Astrocyte (in vitro differentiated cells and primary cell): ENCODE measurements at regions not wholly inside any gene's neighbourhood (a gene's known extent, or its start where the extent isn't known, plus 50 kb on each side); places are given as distances from the start of the nearest gene placed in this dataset.

Source experiments
- EZH2 ChIP-seq: IDR thresholded peaks from 2 replicates; pipeline ENCODE4 v1.6.1; 2012; ENCODE audit warnings: mild to moderate bottlenecking, low read length, inconsistent platforms; ENCODE audit not compliant: insufficient read depth
- TF ChIP-seq, protein P1 (sequence below): IDR thresholded peaks from 2 replicates; pipeline ENCODE4 v1.5.1; 2011; ENCODE audit warnings: low read depth, mild to moderate bottlenecking, inconsistent platforms, low read length, moderate library complexity; ENCODE audit not compliant: insufficient read depth

DNA sequence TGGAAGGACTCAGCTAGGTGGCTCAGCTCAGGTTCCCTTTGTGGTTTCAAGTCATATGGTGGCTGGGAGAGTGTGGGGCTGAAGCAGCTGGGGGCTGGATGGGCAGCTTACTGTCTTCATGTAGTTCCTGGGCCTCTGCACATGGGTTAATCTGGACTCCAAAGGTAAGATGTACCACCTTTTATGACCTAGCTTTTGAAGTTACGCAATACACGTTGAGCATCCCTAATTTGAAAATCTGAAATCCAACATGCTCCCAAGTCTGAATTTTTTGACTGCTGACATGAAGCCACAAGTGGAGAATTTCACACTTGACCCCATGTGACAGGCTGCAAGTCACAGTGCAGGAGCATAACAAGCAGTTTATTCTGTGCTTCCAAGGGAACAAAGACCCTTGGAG is 173.7 kb downstream of the KBTBD8 start:
- TF ChIP-seq, protein P1, sequence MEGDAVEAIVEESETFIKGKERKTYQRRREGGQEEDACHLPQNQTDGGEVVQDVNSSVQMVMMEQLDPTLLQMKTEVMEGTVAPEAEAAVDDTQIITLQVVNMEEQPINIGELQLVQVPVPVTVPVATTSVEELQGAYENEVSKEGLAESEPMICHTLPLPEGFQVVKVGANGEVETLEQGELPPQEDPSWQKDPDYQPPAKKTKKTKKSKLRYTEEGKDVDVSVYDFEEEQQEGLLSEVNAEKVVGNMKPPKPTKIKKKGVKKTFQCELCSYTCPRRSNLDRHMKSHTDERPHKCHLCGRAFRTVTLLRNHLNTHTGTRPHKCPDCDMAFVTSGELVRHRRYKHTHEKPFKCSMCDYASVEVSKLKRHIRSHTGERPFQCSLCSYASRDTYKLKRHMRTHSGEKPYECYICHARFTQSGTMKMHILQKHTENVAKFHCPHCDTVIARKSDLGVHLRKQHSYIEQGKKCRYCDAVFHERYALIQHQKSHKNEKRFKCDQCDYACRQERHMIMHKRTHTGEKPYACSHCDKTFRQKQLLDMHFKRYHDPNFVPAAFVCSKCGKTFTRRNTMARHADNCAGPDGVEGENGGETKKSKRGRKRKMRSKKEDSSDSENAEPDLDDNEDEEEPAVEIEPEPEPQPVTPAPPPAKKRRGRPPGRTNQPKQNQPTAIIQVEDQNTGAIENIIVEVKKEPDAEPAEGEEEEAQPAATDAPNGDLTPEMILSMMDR: no peak
- no peak for TF ChIP-seq EZH2
